CD4-positive, CD25-positive, alpha-beta regulatory T cell (primary cell): ENCODE measurements at regions not wholly inside any gene's neighbourhood (a gene's known extent, or its start where the extent isn't known, plus 50 kb on each side); places are given as distances from the start of the nearest gene placed in this dataset.
"Not testable (repeated sequence)": the region's sequence is repeated elsewhere in the genome, so short reads cannot be mapped to it uniquely, and the experiment has no call there.

Source experiments
- ATAC-seq, 2 donors: fragments of 150-1000 bp; cut with Tn5 transposase; one replicate each; pipeline ENCODE4 v1.10.0; 2021; ENCODE audit warnings: low read depth in 2 of 2, moderate number of reproducible peaks in 2 of 2, moderate library complexity in 1 of 2
- DNase-seq, 3 donors: peaks; one replicate each; pipeline versions ENCODE4 v3.0.0 to v3.0.0-alpha.2; 2012 to 2022; ENCODE audit warnings: mixed read lengths in 1 of 3
- H3K27ac ChIP-seq: one replicate; pipeline ENCODE4 v1.7.0; 2013; ENCODE audit warnings: mild to moderate bottlenecking, low read length; ENCODE audit not compliant: insufficient read depth, poor library complexity, severe bottlenecking
- H3K27me3 ChIP-seq: one replicate; pipeline ENCODE4 v1.7.0; 2013; ENCODE audit warnings: low read length; ENCODE audit not compliant: control insufficient read depth, insufficient read depth
- H3K36me3 ChIP-seq: one replicate; pipeline ENCODE4 v1.7.0; 2013; ENCODE audit warnings: mild to moderate bottlenecking, low read length, moderate library complexity; ENCODE audit not compliant: control insufficient read depth, insufficient read depth
- H3K4me1 ChIP-seq: 2 replicates; pipeline ENCODE4 v1.7.0; 2013; ENCODE audit warnings: mild to moderate bottlenecking, low read length; ENCODE audit not compliant: insufficient read depth, control insufficient read depth, poor library complexity, severe bottlenecking
- H3K4me3 ChIP-seq: one replicate; pipeline ENCODE4 v1.7.0; 2013; ENCODE audit warnings: low read depth, mild to moderate bottlenecking, low read length, moderate library complexity
- H3K9me3 ChIP-seq, 2 experiments: 1 replicate in 1 of 2; 2 replicates in 1 of 2; pipeline ENCODE4 v1.7.0; 2013; ENCODE audit warnings: low read length in 2 of 2, mild to moderate bottlenecking in 1 of 2, moderate library complexity in 1 of 2; ENCODE audit not compliant: control insufficient read depth in 2 of 2
- H3K27ac Mint-ChIP-seq, 3 donors: one replicate each; pipeline ENCODE4 v1.8.0; 2020 to 2022; ENCODE audit warnings: mild to moderate bottlenecking in 3 of 3, mixed read lengths in 3 of 3, moderate library complexity in 2 of 3
- H3K27me3 Mint-ChIP-seq: one replicate; pipeline ENCODE4 v1.8.0; 2022; ENCODE audit warnings: mild to moderate bottlenecking, mixed read lengths
- H3K36me3 Mint-ChIP-seq: one replicate; pipeline ENCODE4 v1.8.0; 2020; ENCODE audit warnings: mixed read lengths
- H3K4me1 Mint-ChIP-seq, 4 donors: one replicate each; pipeline ENCODE4 v1.8.0; 2020 to 2022; ENCODE audit warnings: mixed read lengths in 4 of 4, mild to moderate bottlenecking in 1 of 4
- H3K4me3 Mint-ChIP-seq, 4 donors: one replicate each; pipeline ENCODE4 v1.8.0; 2020 to 2022; ENCODE audit warnings: mild to moderate bottlenecking in 4 of 4, mixed read lengths in 4 of 4, moderate library complexity in 3 of 4
- H3K9me3 Mint-ChIP-seq, 7 donors: one replicate each; pipeline ENCODE4 v1.8.0; 2020 to 2022; ENCODE audit warnings: mixed read lengths in 7 of 7, mild to moderate bottlenecking in 3 of 7, moderate library complexity in 2 of 7

- ATAC-seq (no peak), DNase-seq (no peak)
- Histone ChIP-seq H3K27ac (no peak overlapping the region), H3K36me3 (no peaks in the 10 kb centered on the region), H3K27me3 (no peaks in the 10 kb centered on the region), H3K4me3 (no peak overlapping the region), H3K9me3 (no peaks in the 10 kb centered on the region), H3K4me1 (peaks cover 5% of the 10 kb centered on the region)
- Mint-ChIP-seq H3K27me3 (no peaks in the 10 kb centered on the region), H3K9me3 (peaks cover 0 to 14% (median 6%) of the 10 kb centered on the region in 7 donors), H3K4me3 (no peak overlapping the region), H3K27ac (no peak overlapping the region), H3K36me3 (peaks cover 4% of the 10 kb centered on the region), H3K4me1 (peaks cover 5 to 11% (median 7%) of the 10 kb centered on the region in 4 donors)
Measured at GRCh38 chr12:96085475-96085874, 50.1 kb upstream of the LTA4H start.

GRCh38 chr12:96086190-96086589, 50.8 kb upstream of the LTA4H start:
- not testable (repeated sequence) for H3K4me3 ChIP-seq, DNase-seq, H3K27ac Mint-ChIP-seq, ATAC-seq, H3K27me3 ChIP-seq, H3K4me1 ChIP-seq, H3K27me3 Mint-ChIP-seq, H3K4me3 Mint-ChIP-seq, H3K36me3 ChIP-seq, H3K27ac ChIP-seq, H3K9me3 ChIP-seq, H3K36me3 Mint-ChIP-seq
- Mint-ChIP-seq H3K4me1 (peaks cover 5 to 11% (median 7%) of the 10 kb centered on the region in 4 donors), H3K9me3 (peaks cover 0 to 18% (median 8%) of the 10 kb centered on the region in 7 donors)

GRCh38 chr12:96091833-96092232, 56.4 kb upstream of the LTA4H start:
- peak overlapping the region in 1 of 3 donors; percentile 17 for H3K27ac Mint-ChIP-seq
- no peak for DNase-seq
- H3K27me3 ChIP-seq, result no peaks in the 10 kb centered on the region
- peaks cover 40% of the 10 kb centered on the region for H3K4me1 ChIP-seq
- H3K4me3 ChIP-seq, result no peak overlapping the region
- H3K9me3 ChIP-seq, result peaks cover 4 to 11% of the 10 kb centered on the region in 2 experiments
- ATAC-seq, result no peak
- H3K36me3 Mint-ChIP-seq, result no peaks in the 10 kb centered on the region
- peaks cover 0 to 18% (median 8%) of the 10 kb centered on the region in 7 donors for H3K9me3 Mint-ChIP-seq
- peaks cover 19 to 44% (median 34%) of the 10 kb centered on the region in 4 donors for H3K4me1 Mint-ChIP-seq
- no peaks in the 10 kb centered on the region for H3K27me3 Mint-ChIP-seq
- no peaks in the 10 kb centered on the region for H3K36me3 ChIP-seq
- peak overlapping the region in 1 of 4 donors; percentile 27 for H3K4me3 Mint-ChIP-seq
- no peak overlapping the region for H3K27ac ChIP-seq

- peak overlapping the region; percentile 84 to 93 (median 90) for H3K27ac Mint-ChIP-seq
- Histone ChIP-seq H3K9me3 (peaks cover 4 to 11% of the 10 kb centered on the region in 2 experiments), H3K4me3 (peak overlapping the region; percentile 51), H3K4me1 (peaks cover 50% of the 10 kb centered on the region), H3K27ac (no peak overlapping the region), H3K36me3 (no peaks in the 10 kb centered on the region), H3K27me3 (no peaks in the 10 kb centered on the region)
- H3K4me1 Mint-ChIP-seq, result peaks cover 21 to 60% (median 42%) of the 10 kb centered on the region in 4 donors
- no peaks in the 10 kb centered on the region for H3K27me3 Mint-ChIP-seq
- peak overlapping the region; percentile 59 to 69 (median 64) for H3K4me3 Mint-ChIP-seq
- H3K9me3 Mint-ChIP-seq, result peaks cover 0 to 14% (median 7%) of the 10 kb centered on the region in 7 donors
- DNase-seq (no peak), ATAC-seq (no peak)
- H3K36me3 Mint-ChIP-seq, result peaks cover 3% of the 10 kb centered on the region
Measured at GRCh38 chr12:96093543-96094196, 58.3 kb upstream of the LTA4H start.

GRCh38 chr12:96094201-96094600, 58.8 kb upstream of the LTA4H start:
- ATAC-seq, result peak; percentile 71 to 73
- Mint-ChIP-seq H3K4me3 (peak overlapping the region; percentile 59 to 69 (median 62)), H3K27ac (peak overlapping the region; percentile 90 to 95 (median 93)), H3K36me3 (peaks cover 3% of the 10 kb centered on the region), H3K4me1 (peaks cover 21 to 65% (median 43%) of the 10 kb centered on the region in 4 donors), H3K9me3 (peaks cover 0 to 14% (median 7%) of the 10 kb centered on the region in 7 donors), H3K27me3 (no peaks in the 10 kb centered on the region)
- peak in 2 of 3 donors; percentile 26 to 79 for DNase-seq
- no peaks in the 10 kb centered on the region for H3K36me3 ChIP-seq
- peaks cover 55% of the 10 kb centered on the region for H3K4me1 ChIP-seq
- peak overlapping the region; percentile 38 for H3K27ac ChIP-seq
- H3K9me3 ChIP-seq, result peaks cover 4 to 11% of the 10 kb centered on the region in 2 experiments
- H3K27me3 ChIP-seq, result no peaks in the 10 kb centered on the region
- peak overlapping the region; percentile 51 for H3K4me3 ChIP-seq

- no peaks in the 10 kb centered on the region for H3K27me3 Mint-ChIP-seq
- H3K36me3 Mint-ChIP-seq, result peaks cover 3% of the 10 kb centered on the region
- no peak overlapping the region for H3K4me3 ChIP-seq
- DNase-seq (peak in 1 of 3 donors; percentile 42), ATAC-seq (peak in 1 of 2 donors; percentile 30)
- no peak overlapping the region for H3K27ac ChIP-seq
- no peaks in the 10 kb centered on the region for H3K9me3 ChIP-seq
- H3K9me3 Mint-ChIP-seq, result peaks cover 0 to 2% (median 0%) of the 10 kb centered on the region in 7 donors
- peaks cover 18 to 78% (median 42%) of the 10 kb centered on the region in 4 donors for H3K4me1 Mint-ChIP-seq
- peaks cover 59% of the 10 kb centered on the region for H3K4me1 ChIP-seq
- peak overlapping the region in 1 of 4 donors; percentile 15 for H3K4me3 Mint-ChIP-seq
- H3K36me3 ChIP-seq, result no peaks in the 10 kb centered on the region
- peak overlapping the region; percentile 64 to 83 (median 70) for H3K27ac Mint-ChIP-seq
- H3K27me3 ChIP-seq, result no peaks in the 10 kb centered on the region
Measured at GRCh38 chr12:96098631-96099030, 63.2 kb upstream of the LTA4H start.

- ATAC-seq (no peak), DNase-seq (no peak)
- Histone ChIP-seq H3K36me3 (no peaks in the 10 kb centered on the region), H3K4me1 (peaks cover 51% of the 10 kb centered on the region), H3K27ac (no peak overlapping the region), H3K9me3 (no peaks in the 10 kb centered on the region), H3K27me3 (no peaks in the 10 kb centered on the region), H3K4me3 (peak overlapping the region; percentile 58)
- Mint-ChIP-seq H3K4me3 (peak overlapping the region in 3 of 4 donors; percentile 60 to 82 (median 64)), H3K4me1 (peaks cover 12 to 72% (median 39%) of the 10 kb centered on the region in 4 donors), H3K27ac (peak overlapping the region; percentile 80 to 83 (median 83)), H3K9me3 (peaks cover 0 to 2% (median 0%) of the 10 kb centered on the region in 7 donors), H3K36me3 (peaks cover 3% of the 10 kb centered on the region), H3K27me3 (no peaks in the 10 kb centered on the region)
Measured at GRCh38 chr12:96099421-96099820, 64.0 kb upstream of the LTA4H start.
